Renal cortex interstitium (tissue), 11 donors: ENCODE measurements at regions not wholly inside any gene's neighbourhood (a gene's known extent, or its start where the extent isn't known, plus 50 kb on each side); places are given as distances from the start of the nearest gene placed in this dataset.

Source experiments
- DNase-seq, 11 donors: peaks; one replicate each; pipeline ENCODE4 v3.0.0-alpha.2; 2013; ENCODE audit warnings: low read depth in 9 of 11, low spot score in 4 of 11; ENCODE audit errors: extremely low read depth in 1 of 11

GRCh38 chr15:52862677-52863076 is 72.5 kb upstream of the ONECUT1 start:
- no peak for DNase-seq

GRCh38 chr15:52858782-52859176 is 68.6 kb upstream of the ONECUT1 start:
- DNase-seq, result no peak

DNA sequence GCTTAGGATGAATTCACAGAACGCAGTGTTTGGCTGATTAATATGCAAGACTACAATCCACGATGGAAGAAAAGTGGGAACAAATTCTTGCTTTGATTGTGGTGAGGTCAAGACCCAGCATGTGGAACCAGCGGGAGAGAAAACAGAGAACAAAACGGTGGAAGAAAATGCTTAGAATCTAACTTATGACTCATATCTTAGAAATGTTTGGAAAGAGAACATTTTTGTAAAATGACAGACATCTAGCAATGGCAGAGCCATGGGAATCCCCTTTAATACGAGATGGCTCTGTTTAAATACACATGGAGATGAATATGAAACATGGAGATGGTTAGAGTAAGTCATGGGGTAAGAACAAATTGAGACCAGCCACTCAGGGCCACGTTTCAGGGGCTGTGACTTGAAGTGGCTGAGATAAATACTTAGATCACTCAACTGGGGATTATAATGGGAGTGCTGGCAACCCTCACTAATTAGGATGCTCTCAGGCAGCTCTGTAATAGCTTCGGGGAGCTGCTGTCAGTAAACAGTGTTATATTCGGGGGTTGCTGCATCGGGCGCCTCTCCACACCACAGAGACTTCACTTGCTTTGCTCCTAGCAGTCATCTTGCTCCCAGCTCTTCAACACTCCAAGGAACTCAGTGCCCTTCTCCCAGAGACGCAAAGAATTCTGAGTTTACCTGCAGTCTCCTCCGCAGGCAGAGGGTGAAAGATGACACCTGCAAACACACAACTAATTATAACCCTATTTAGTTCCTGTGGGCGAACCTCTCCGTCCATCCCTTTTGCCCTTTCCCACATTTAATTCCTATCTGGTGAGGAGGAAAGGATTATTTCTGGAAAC is 68.0 kb upstream of the ONECUT1 start:
- no peak for DNase-seq

DNA sequence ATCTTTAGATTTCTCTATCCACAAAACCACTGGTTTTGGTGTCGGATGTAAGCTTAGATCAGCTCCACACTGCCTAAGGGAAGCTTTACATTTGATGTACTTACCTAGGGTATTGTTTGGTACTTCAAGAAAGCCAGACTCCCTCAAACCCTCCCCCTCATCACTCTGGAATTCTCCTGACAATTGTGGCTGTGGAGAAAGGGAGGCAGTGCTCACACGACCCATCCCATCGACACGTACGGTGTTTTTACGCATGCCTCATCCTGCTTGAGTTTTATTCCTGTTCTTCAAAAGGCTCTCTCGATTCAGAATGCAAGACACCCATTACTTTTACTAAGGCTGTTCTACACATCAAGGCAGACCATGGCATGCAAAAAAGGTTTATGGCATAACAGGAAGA is 67.3 kb upstream of the ONECUT1 start:
- DNase-seq, result no peak

DNA sequence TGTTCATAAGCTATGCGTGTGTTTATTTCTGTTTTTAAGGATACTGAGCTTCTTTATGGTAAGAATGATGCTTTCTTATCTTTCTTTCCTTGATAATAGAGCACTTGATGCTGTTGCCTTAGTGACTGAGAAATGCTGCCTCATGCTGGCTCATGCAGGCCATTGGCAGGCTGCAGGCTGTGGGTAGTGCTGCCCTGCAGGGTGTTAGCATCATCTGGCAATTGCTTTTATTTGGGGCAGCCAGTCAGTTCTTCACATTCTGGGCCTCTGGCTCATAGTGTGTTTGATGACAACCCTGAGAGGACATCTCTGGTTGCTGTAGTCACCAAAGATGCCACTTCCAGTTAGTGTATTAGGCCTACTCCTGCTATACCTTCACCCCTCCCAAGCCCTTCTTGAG is 66.2 kb upstream of the ONECUT1 start:
- no peak for DNase-seq

GRCh38 chr15:52855157-52855556 is 65.0 kb upstream of the ONECUT1 start:
- no peak for DNase-seq

DNA sequence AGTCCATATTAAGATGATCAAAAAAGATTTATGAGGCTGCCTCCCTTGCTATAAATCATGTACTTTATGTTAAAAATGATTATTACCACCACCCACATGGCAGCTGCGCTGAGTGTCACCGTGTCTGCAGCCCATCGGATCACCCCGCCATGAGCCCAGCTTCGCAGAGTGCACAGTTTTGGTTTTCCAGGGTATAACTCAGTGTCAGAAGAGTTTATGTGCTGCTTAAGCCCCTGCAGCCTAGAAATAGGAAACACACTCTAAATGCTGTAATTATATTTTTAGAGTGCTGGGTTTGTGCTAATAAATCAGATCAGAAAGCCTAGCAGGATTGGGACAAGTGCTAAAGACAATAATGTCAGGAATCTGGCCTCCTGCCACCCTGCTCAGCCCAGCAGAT is 54.7 kb upstream of the ONECUT1 start:
- no peak for DNase-seq
